A549 (cell line): ENCODE measurements at regions not wholly inside any gene's neighbourhood (a gene's known extent, or its start where the extent isn't known, plus 50 kb on each side); places are given as distances from the start of the nearest gene placed in this dataset.

Experiments
- ATAC-seq, 2 experiments: fragments of 200-7000 bp in 1 of 2; fragments of >200 bp in 1 of 2; cut with Nextera tagmentation in 1 of 2; cut with Tn5 transposase in 1 of 2; 3 replicates each; pipeline versions ENCODE4 v1.8.0 to v1.9.1; 2018 to 2020; ENCODE audit warnings: mild to moderate bottlenecking in 1 of 2, moderate library complexity in 1 of 2
- CTCF ChIA-PET: fragments of 300-600 bp; sonication (Branson Sonifier 250); formaldehyde crosslinking; extraction: SDS; loops from one replicate; lab custom pipeline; 2021; ENCODE audit warnings: antibody characterized with exemption, inconsistent platforms; lab: Yijun Ruan, JAX
- POLR2A ChIA-PET: fragments of 350-600 bp; formaldehyde crosslinking; extraction: SDS; loops from one replicate; lab custom pipeline; 2021; ENCODE audit warnings: antibody characterized with exemption, inconsistent platforms; lab: Yijun Ruan, JAX
- DNase-seq, 2 experiments: peaks; one replicate each; pipeline versions ENCODE4 v3.0.0 to v3.0.0-alpha.2; 2011 to 2016; ENCODE audit warnings: low read depth in 1 of 2, low spot score in 1 of 2
- FAIRE-seq: peaks from 2 replicates; lab custom pipeline; 2011; peaks lifted over from hg19 to GRCh38; lab: Jason Lieb, UNC
- H3K27ac ChIP-seq, 2 experiments: fragments of >200 bp; sonication (Bioruptor Twin); formaldehyde crosslinking; 3 replicates each; pipeline ENCODE4 v1.5.1; 2016 to 2017
- H3K4me1 ChIP-seq: fragments of >200 bp; sonication (Bioruptor Twin); formaldehyde crosslinking; 3 replicates; pipeline ENCODE4 v1.6.1; 2016
- H3K4me2 ChIP-seq: fragments of >200 bp; sonication (Bioruptor Twin); formaldehyde crosslinking; 3 replicates; pipeline ENCODE4 v1.6.1; 2016
- H3K4me3 ChIP-seq: fragments of >200 bp; sonication (Bioruptor Twin); formaldehyde crosslinking; 3 replicates; pipeline ENCODE4 v1.5.1; 2016
- H3K9me3 ChIP-seq: fragments of >200 bp; sonication (Bioruptor Twin); formaldehyde crosslinking; 3 replicates; pipeline ENCODE4 v1.6.1; 2016
- BHLHE40 ChIP-seq: IDR thresholded peaks from 2 replicates; pipeline ENCODE4 v1.6.1; 2012; ENCODE audit warnings: low read depth, low read length, inconsistent platforms
- CBX2 ChIP-seq: fragments of 200-600 bp; sonication (generic); IDR thresholded peaks from 2 replicates; pipeline ENCODE4 v1.6.1; 2016; ENCODE audit warnings: low read depth, mild to moderate bottlenecking, borderline replicate concordance
- CEBPB ChIP-seq, 2 experiments: fragments of >200 bp in 1 of 2; sonication (Bioruptor Twin) in 1 of 2; formaldehyde crosslinking in 1 of 2; IDR thresholded peaks; 2 replicates each; pipeline ENCODE4 v1.6.1; 2012 to 2016
- CHD4 ChIP-seq: fragments of 200-600 bp; sonication (generic); IDR thresholded peaks from 2 replicates; pipeline ENCODE4 v1.6.1; 2016; ENCODE audit warnings: antibody characterized with exemption, mild to moderate bottlenecking, borderline replicate concordance
- EHMT2 ChIP-seq: fragments of 200-600 bp; sonication (generic); IDR thresholded peaks from 2 replicates; pipeline ENCODE4 v1.6.1; 2016; ENCODE audit warnings: antibody characterized with exemption, low read depth, mild to moderate bottlenecking, moderate library complexity
- FOSL2 ChIP-seq, 2 experiments: fragments of 450-650 bp in 1 of 2; fragments of >200 bp in 1 of 2; sonication (Bioruptor Twin) in 1 of 2; formaldehyde crosslinking; IDR thresholded peaks; 2 replicates each; pipeline versions ENCODE4 v1.5.0 to v1.6.1; 2016 to 2020; ENCODE audit warnings: mild to moderate bottlenecking in 1 of 2, moderate library complexity in 1 of 2
- FOXS1 ChIP-seq: fragments of 250-450 bp; sonication (Bioruptor Pico); IDR thresholded peaks from 2 replicates; pipeline ENCODE4 v1.5.0; 2020; ENCODE audit warnings: mild to moderate bottlenecking, moderate library complexity
- HOXA7 ChIP-seq: fragments of 250-450 bp; sonication (Bioruptor Pico); IDR thresholded peaks from 2 replicates; pipeline ENCODE4 v1.5.0; 2020; ENCODE audit warnings: mild to moderate bottlenecking, moderate library complexity
- HOXB13 ChIP-seq: fragments of 250-450 bp; sonication (Bioruptor Pico); IDR thresholded peaks from 2 replicates; pipeline ENCODE4 v1.5.0; 2020; ENCODE audit warnings: low read depth, mild to moderate bottlenecking, moderate library complexity
- JUN ChIP-seq, 2 experiments: fragments of >200 bp; sonication (Bioruptor Twin); formaldehyde crosslinking; IDR thresholded peaks; 2 replicates in 1 of 2; 3 replicates in 1 of 2; pipeline ENCODE4 v1.6.1; 2016 to 2017
- KDM1A ChIP-seq: fragments of 200-600 bp; sonication (generic); IDR thresholded peaks from 2 replicates; pipeline ENCODE4 v1.6.1; 2016; ENCODE audit warnings: low read depth, mild to moderate bottlenecking
- MYC ChIP-seq: IDR thresholded peaks from 2 replicates; pipeline ENCODE4 v1.6.1; 2012; ENCODE audit warnings: mild to moderate bottlenecking, inconsistent platforms, low read length, improper control_type of control experiment, borderline replicate concordance
- NFE2L2 ChIP-seq: fragments of 150-350 bp; conservative IDR thresholded peaks from 2 replicates; pipeline ENCODE4 v1.6.1; 2014; ENCODE audit warnings: low read length
- NPAS2 ChIP-seq: fragments of 250-450 bp; sonication (Bioruptor Pico); IDR thresholded peaks from 2 replicates; pipeline ENCODE4 v1.8.0; 2022; ENCODE audit warnings: mild to moderate bottlenecking, moderate library complexity, borderline replicate concordance
- PHF8 ChIP-seq: fragments of 200-600 bp; sonication (generic); IDR thresholded peaks from 2 replicates; pipeline ENCODE4 v1.6.1; 2016; ENCODE audit warnings: low read depth, mild to moderate bottlenecking, antibody characterized with exemption, moderate library complexity, borderline replicate concordance
- POLR2A ChIP-seq: IDR thresholded peaks from 2 replicates; pipeline ENCODE4 v1.6.1; 2012; ENCODE audit warnings: mild to moderate bottlenecking, low read length
- RARB ChIP-seq: fragments of 250-450 bp; sonication (Bioruptor Pico); IDR thresholded peaks from 2 replicates; pipeline ENCODE4 v1.8.0; 2021; ENCODE audit warnings: mild to moderate bottlenecking, moderate library complexity
- SMC3 ChIP-seq: fragments of >200 bp; sonication (Bioruptor Twin); formaldehyde crosslinking; IDR thresholded peaks from 3 replicates; pipeline ENCODE4 v1.6.1; 2018; ENCODE audit warnings: inconsistent platforms
- TP53 ChIP-seq: fragments of 250-450 bp; sonication (Bioruptor Pico); IDR thresholded peaks from 2 replicates; pipeline ENCODE4 v1.5.0; 2021; ENCODE audit warnings: mild to moderate bottlenecking, moderate library complexity
- ZC3H11A ChIP-seq: fragments of 450-650 bp; IDR thresholded peaks from 2 replicates; pipeline ENCODE4 v1.6.1; 2014; ENCODE audit warnings: antibody characterized with exemption, mild to moderate bottlenecking
- WGBS: methylation state at CpG from one replicate; pipeline ENCODE4 v1.1.6; 2017; ENCODE audit errors: missing lambda C conversion rate; 5-methylcytosine and 5-hydroxymethylcytosine counted together
- TF ChIP-seq, protein P1 (sequence below): fragments of >200 bp; sonication (Bioruptor Twin); formaldehyde crosslinking; IDR thresholded peaks from 3 replicates; pipeline ENCODE4 v1.5.1; 2016
- TF ChIP-seq, protein P2 (sequence below): fragments of 150-350 bp; IDR thresholded peaks from 2 replicates; pipeline ENCODE4 v1.6.1; 2014; ENCODE audit warnings: low read depth, mild to moderate bottlenecking, low read length

DNA sequence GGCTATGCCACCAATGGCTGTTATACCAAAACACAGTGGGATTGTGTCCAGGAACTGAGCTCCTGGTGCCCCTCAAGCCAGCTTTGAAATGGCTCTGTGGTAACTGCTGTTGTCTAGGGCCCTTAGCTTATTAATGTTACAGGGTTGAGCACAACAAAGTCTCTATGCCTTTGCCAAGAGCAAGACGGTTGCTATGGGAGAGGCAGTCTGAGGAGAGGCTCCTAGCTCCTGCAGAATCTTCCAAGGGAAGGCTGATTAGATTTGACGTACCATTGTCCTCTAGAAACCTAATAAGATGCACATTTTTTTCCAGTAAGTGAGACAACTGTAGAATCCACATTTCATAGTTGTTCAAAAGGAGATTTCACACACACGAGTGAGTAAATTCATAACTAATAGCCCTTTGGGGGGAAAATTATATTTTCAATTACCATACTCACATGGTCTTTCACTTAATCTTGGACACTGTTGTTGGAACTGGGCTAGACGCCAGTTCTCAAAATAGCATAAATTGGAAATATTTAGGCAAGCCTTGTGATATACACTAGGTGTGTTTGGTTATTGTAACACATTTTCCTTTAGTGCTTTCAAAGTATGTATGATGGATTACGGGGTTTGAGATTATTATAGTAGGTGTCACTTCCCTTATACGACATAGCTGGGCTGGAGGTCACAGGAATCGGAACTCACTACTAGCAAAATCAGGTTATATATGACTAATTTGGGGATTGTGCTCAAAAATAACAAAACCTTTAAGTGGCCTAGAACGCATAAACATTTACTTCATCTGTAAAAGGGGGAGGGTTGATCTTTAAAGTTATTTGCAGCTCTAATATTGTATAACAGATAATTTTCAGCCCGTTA is 186.3 kb upstream of the EGFLAM start (continued):
- TF ChIP-seq CBX2 (no peak), CHD4 (no peak), ZC3H11A (no peak), BHLHE40 (no peak), SMC3 (no peak), HOXB13 (CRISPR knock-in tag) (no peak), NFE2L2 (no peak)
- TF ChIP-seq, protein P1, sequence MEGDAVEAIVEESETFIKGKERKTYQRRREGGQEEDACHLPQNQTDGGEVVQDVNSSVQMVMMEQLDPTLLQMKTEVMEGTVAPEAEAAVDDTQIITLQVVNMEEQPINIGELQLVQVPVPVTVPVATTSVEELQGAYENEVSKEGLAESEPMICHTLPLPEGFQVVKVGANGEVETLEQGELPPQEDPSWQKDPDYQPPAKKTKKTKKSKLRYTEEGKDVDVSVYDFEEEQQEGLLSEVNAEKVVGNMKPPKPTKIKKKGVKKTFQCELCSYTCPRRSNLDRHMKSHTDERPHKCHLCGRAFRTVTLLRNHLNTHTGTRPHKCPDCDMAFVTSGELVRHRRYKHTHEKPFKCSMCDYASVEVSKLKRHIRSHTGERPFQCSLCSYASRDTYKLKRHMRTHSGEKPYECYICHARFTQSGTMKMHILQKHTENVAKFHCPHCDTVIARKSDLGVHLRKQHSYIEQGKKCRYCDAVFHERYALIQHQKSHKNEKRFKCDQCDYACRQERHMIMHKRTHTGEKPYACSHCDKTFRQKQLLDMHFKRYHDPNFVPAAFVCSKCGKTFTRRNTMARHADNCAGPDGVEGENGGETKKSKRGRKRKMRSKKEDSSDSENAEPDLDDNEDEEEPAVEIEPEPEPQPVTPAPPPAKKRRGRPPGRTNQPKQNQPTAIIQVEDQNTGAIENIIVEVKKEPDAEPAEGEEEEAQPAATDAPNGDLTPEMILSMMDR, result no peak
- TF ChIP-seq, protein P2, sequence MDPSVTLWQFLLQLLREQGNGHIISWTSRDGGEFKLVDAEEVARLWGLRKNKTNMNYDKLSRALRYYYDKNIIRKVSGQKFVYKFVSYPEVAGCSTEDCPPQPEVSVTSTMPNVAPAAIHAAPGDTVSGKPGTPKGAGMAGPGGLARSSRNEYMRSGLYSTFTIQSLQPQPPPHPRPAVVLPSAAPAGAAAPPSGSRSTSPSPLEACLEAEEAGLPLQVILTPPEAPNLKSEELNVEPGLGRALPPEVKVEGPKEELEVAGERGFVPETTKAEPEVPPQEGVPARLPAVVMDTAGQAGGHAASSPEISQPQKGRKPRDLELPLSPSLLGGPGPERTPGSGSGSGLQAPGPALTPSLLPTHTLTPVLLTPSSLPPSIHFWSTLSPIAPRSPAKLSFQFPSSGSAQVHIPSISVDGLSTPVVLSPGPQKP, result no peak

DNA sequence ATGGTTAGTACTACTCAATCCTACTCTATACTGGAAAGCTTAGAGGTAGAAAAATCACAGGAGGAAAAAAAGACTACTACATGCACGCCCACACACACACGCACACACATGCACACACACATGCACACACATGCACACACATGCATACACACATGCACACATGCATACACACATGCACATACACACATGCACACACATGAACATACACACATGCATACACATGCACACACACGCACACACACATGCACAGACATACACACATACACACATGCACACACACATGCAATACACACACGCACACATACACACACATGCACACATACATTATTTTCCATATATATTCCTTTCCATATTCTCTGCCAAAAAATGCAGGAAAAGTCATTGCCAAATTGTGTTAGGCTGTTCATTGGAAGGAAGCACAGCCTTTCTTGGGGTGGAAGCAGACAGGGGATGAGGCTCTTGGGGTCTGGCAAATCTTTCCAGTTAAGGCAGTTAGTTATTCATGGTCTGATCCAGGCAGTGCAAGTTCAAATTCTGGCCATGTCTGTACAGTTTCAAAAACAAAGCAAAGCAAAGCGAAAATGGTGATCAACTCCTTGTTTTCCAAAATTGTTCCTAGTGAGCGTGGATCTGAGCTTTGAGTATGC is 187.9 kb upstream of the EGFLAM start:
- H3K4me1 ChIP-seq, result no peaks in the 10 kb centered on the region
- ChIA-PET CTCF (no interaction called here), POLR2A (no interaction called here)
- ATAC-seq (no peak), DNase-seq (no peak), FAIRE-seq (no peak)
- no peak overlapping the region for H3K4me3 ChIP-seq
- TF ChIP-seq HOXB13 (CRISPR knock-in tag), result no peak
- TF ChIP-seq HOXA7, result no peak
- TF ChIP-seq POLR2A, result no peak
- no peak for TF ChIP-seq MYC
- TF ChIP-seq KDM1A, result no peak
- no peak for TF ChIP-seq CEBPB (IDR thresholded peaks at IDR 0.05)
- no peak for TF ChIP-seq EHMT2
- no peak for TF ChIP-seq PHF8
- TF ChIP-seq TP53 (CRISPR knock-in tag), result no peak
- no peak for TF ChIP-seq CBX2
- no peaks in the 10 kb centered on the region for H3K9me3 ChIP-seq
- H3K27ac ChIP-seq, result no peak overlapping the region
- WGBS, result 43% methylated on average over 6 of the region's 6 CpGs
- no peak overlapping the region for H3K4me2 ChIP-seq

DNA sequence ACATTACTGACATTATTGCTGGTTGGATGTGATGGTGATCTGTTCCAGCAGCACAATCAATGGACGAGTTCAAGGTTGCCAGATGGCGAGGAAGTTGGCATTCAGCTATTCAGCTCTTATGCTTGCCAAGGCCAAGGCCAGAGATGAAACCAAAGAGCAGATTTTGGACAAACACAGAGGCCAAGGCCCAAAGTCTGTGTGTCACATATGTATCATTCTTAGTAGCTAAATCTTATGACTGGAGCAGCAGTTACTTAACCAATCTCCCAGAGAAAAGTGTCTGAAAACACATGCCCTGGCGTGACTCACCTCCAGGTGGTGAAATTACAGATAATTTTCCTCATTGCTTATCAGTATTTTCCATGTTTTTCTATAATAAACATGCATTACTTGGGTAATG is 189.0 kb upstream of the EGFLAM start:
- FAIRE-seq (no peak), DNase-seq (no peak)
- 11% methylated on average over 3 of the region's 3 CpGs for WGBS
- Histone ChIP-seq H3K4me3 (no peak overlapping the region), H3K9me3 (no peaks in the 10 kb centered on the region), H3K4me1 (no peaks in the 10 kb centered on the region), H3K4me2 (no peak overlapping the region)
- TF ChIP-seq RARB, result no peak
- TF ChIP-seq JUN (IDR thresholded peaks at IDR 0.05), result no peak
- no peak for TF ChIP-seq PHF8
- TF ChIP-seq, protein P1, result no peak
- no peak for TF ChIP-seq CBX2
- no peak for TF ChIP-seq FOXS1 (CRISPR knock-in tag)
- no peak for TF ChIP-seq EHMT2
- TF ChIP-seq NPAS2 (CRISPR knock-in tag), result no peak
- no peak for TF ChIP-seq FOSL2 (IDR thresholded peaks at IDR 0.05)
- TF ChIP-seq FOSL2 (CRISPR knock-in tag; IDR thresholded peaks at IDR 0.05), result no peak
- TF ChIP-seq, all 56 proteins: peak for 0
- ChIA-PET POLR2A (no interaction called here), CTCF (no interaction called here)
- no peak overlapping the region for H3K27ac ChIP-seq
- ATAC-seq, result no peak
